ENCODE measurements at regions not wholly inside any gene's neighbourhood (a gene's known extent, or its start where the extent isn't known, plus 50 kb on each side); places are given as distances from the start of the nearest gene placed in this dataset.

DNA sequence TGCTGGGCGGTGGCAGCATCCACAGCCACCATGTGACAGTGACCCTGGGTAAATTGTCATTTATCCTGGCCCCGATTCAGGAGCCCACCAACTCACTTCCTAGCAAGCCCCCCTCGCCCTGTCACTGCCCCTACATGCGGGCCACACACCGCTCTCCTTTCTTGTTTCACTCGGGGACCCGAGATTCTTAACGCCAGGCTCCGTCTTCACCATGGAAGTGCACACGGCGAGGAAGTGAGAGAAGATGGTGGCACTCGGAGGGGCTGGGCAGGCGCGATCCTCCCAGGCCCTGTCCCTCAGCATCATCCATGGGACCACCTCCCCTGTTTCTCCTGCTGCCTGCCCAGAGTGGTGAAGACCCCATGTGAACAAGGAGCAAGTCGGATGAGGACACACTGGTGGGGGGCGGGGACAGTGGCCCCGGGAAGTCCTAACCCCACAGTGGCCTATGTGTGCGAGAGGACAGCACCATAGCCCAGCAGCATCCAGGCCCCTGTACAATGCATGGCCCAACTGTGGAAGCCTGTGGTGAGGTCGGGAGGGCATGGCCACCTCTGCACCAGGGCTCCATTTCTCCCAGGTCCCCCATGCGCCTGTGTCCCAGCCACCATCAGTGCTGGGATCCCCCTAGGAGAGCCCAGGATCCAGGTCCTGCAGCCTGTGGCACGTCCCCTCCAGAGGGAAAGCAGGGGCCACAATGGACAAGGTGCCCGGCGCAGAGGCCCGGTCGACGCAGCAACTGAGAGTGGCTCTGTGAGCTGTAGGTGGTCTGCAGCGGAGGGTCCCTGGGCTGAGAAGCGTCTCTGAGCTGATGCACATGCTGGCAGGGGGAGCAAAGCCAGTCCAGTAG is 262.8 kb downstream of the BRD1 start:
- TF ChIP-seq, protein P1, sequence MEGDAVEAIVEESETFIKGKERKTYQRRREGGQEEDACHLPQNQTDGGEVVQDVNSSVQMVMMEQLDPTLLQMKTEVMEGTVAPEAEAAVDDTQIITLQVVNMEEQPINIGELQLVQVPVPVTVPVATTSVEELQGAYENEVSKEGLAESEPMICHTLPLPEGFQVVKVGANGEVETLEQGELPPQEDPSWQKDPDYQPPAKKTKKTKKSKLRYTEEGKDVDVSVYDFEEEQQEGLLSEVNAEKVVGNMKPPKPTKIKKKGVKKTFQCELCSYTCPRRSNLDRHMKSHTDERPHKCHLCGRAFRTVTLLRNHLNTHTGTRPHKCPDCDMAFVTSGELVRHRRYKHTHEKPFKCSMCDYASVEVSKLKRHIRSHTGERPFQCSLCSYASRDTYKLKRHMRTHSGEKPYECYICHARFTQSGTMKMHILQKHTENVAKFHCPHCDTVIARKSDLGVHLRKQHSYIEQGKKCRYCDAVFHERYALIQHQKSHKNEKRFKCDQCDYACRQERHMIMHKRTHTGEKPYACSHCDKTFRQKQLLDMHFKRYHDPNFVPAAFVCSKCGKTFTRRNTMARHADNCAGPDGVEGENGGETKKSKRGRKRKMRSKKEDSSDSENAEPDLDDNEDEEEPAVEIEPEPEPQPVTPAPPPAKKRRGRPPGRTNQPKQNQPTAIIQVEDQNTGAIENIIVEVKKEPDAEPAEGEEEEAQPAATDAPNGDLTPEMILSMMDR (IDR thresholded peaks at IDR 0.05; ENCODE audit: low read depth, low read length, poor library complexity, severe bottlenecking) = no peak
- TF ChIP-seq EZH2phosphoT487 (IDR thresholded peaks at IDR 0.05; ENCODE audit: borderline replicate concordance, low read length) = no peak
